Activated gamma-delta T cell treated with anti-CD3 and anti-CD28 coated beads, Interleukin-2, amount 50 U/mL, for 16 hours (primary cell): ENCODE measurements at regions not wholly inside any gene's neighbourhood (a gene's known extent, or its start where the extent isn't known, plus 50 kb on each side); places are given as distances from the start of the nearest gene placed in this dataset.
"Not testable (repeated sequence)": the region's sequence is repeated elsewhere in the genome, so short reads cannot be mapped to it uniquely, and the experiment has no call there.

Experiments used
- DNase-seq: peaks from one replicate; pipeline ENCODE4 v3.0.0-alpha.2; 2020; ENCODE audit warnings: low read depth

- no peak for DNase-seq
Observed at GRCh38 chr20:59461526-59461925, 142.8 kb upstream of the PHACTR3 start.

DNA sequence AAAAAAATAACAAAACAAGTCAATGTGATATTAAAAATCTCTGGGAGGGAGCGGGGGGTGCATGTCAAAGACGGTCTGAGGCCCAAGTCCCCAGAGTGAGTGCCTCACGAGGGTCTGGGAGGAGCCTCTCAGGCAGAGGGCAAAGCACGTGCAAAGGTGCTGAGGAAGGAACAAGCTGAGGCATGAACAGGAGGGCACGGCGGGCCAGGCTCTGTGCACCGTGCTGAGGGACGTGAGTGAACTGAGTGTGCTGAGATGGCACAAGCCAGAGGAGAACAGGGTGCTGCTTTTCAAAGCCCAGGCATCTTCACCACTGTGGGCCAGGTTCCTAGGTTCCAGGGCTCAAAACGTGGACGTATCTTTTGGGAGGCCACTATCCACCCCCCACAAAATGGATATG, 142.1 kb upstream of the PHACTR3 start:
- no peak for DNase-seq

GRCh38 chr20:59463541-59463940, 140.8 kb upstream of the PHACTR3 start:
- DNase-seq, result no peak

- no peak for DNase-seq
Observed at GRCh38 chr20:59466107-59466815, 138.1 kb upstream of the PHACTR3 start.

DNA sequence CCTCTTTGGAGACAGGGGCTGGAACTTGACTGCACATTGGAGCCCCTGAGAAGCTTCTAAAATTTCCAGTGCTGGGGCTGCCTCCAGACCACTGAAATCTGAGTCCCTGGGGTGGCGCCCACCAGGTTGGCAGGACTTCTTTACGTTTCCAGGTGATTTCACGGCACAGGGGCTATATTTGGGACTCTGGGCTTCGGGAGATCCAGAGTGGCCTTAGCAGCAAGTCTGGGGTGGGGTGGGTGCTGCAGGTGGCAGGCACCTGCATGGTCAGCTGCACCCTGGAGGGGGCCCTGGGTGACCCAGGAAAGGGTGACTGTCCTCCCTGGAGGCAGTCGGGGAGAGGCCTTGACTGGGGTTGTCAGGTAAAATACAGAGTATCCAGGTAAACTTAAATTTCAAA, 135.5 kb upstream of the PHACTR3 start:
- no peak for DNase-seq

GRCh38 chr20:59469267-59470252, 134.8 kb upstream of the PHACTR3 start:
- DNase-seq, result no peak

- DNase-seq, result no peak
Observed at GRCh38 chr20:59470521-59470920, 133.8 kb upstream of the PHACTR3 start.

DNA sequence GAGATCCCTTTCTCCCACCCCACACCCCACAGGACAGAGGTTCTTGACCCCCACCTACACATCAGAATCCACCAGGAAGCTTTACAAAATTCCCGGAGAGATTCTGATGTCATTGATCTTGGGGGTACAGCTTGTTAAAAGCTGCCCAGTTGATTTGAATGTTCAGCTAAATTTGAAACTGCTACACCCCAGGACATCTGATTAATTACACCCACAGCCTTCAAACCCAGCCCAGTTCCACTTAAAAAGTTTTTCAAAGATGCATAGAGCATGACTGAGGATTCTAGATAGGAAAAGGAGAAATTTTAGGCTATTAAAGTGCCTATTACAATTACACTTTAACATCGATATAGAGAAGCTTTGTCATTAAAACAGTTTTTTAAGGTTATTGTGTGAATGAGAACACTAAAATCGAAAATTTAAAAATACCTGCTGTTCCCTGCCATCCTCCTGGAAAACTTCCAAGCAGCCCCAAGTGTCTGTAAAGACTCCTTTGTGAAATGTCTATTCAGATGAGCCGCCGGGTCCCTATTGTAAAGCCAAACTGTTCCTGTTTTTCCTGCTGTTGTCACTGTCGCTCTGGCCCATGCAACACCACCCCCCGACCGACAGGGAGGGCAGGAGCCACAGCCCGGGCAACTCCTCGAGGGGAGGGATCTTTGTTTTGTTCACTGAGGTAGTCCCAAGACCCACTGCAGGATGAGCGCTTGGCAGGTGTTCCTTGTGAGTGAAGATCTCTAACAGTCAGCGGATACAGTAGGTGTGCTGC, 132.5 kb upstream of the PHACTR3 start:
- no peak for DNase-seq

DNA sequence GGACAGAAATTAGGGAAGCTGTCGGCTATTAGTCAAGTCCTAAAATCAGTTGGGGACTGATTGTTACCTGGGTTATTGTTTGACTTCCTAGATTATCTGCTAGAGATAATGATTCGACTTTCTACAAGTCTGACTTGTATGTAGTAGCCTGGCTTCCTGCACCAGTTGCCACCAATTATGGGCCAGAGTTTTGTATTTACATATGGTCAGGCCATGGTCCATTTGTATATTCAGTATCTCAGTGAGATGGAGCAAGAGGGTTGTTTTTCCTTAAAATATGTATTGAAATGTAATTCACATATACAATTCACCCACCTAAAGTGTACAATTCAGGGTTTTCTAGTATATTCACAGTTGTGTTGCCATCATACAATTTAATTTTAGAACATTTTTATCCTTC, 130.6 kb upstream of the PHACTR3 start:
- DNase-seq, result no peak

DNA sequence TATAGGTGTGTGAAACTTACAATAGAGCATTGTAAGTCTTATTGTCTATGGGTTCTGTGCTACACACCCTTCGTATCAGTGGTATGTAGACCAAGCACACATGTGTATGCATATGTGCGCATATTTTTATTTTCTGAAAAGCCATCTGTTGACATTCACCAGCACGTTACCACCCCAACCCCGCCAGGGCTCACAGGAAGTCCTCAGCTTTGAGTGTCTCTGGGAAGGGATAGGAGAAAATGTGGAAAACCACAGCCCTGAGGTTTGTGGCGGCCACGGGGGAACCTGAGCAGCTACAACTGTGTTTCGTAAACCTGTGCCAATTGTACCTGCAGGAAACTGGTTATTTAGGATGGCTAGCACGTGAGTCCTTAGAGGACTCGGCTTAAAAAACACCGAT, 123.3 kb upstream of the PHACTR3 start:
- no peak for DNase-seq

DNA sequence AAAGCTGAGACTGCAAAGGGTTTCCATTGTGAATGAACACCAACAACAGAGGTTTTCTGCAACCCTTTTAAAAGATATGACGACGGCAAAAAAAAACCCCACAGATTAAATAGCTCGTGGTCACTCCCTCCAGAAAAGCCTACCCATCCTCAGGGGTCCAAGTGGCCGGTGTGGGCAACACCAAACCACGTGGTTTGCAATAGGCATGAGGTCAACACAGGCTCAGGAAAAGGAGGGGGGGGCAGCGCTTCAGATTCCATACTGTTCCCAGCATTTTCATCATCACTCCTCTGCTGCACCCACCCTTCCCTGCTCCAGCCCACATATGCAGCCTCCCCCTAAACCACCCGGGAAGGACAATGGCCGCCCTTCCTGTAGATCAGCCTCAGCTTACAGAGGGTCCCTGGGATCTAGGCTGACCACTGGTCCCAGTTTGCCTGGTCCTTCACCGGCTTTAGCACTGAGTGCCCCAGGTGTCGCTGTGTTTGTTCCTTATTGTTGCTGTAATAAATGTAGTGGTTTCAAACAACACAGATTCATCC, 122.8 kb upstream of the PHACTR3 start:
- no peak for DNase-seq

DNA sequence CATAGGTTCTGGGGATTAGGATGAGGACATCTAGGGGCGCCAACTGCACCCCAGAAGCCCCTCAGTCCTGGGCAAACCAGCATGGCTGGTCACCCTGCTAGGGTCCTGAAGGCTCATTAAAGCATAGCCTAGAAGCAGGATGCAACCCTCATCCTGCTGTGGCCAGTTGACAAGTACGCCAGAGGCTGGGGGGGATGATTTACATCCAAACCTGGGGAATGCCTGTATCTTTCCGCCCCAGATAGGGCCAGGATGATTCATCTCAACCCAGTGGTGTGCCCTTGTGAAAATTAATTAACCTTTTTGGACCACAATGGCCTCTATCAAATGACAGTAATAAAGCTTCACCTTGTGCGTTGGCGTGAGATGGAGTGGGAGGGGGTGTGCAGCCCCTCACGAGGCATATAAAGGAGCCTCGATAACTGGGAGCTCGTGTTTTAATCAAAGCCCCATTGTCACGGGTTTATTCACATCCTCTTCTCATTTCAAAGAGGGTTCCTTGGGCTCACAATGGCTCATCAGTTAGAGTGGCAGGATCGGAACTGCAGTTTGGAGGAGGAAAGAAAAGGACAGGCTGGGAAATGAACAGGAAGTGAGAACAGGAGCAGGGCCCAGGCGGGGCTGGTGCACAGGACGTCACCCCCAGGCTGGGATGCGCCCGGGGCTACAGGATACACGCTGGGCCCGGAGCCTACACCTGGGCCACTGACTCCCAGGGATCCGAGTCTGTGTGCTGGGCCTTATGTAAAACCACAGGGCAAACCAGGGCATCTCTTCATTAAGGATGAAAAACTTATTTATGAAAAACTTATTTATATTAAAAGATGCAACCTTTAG, 121.8 kb upstream of the PHACTR3 start:
- no peak for DNase-seq

GRCh38 chr20:59483481-59483880, 120.9 kb upstream of the PHACTR3 start:
- DNase-seq, result no peak

- DNase-seq, result no peak
Observed at GRCh38 chr20:59484228-59484627, 120.1 kb upstream of the PHACTR3 start.

- DNase-seq, result no peak
Observed at GRCh38 chr20:59485576-59486454, 118.5 kb upstream of the PHACTR3 start.

- DNase-seq, result not testable (repeated sequence)
Observed at GRCh38 chr20:59488459-59488858, 115.9 kb upstream of the PHACTR3 start.

- DNase-seq, result not testable (repeated sequence)
Observed at GRCh38 chr20:59490196-59491004, 113.9 kb upstream of the PHACTR3 start.

- no peak for DNase-seq
Observed at GRCh38 chr20:59491884-59492283, 112.5 kb upstream of the PHACTR3 start.

GRCh38 chr20:59493926-59494325, 110.4 kb upstream of the PHACTR3 start:
- no peak for DNase-seq
